VCaP (cell line): ENCODE measurements at regions not wholly inside any gene's neighbourhood (a gene's known extent, or its start where the extent isn't known, plus 50 kb on each side); places are given as distances from the start of the nearest gene placed in this dataset.

Experiments used
- H3K27ac ChIP-seq: fragments of 450-650 bp; 2 replicates; pipeline ENCODE4 v1.5.1; 2017
- TF ChIP-seq, protein P1 (sequence below): fragments of 450-650 bp; conservative IDR thresholded peaks from 2 replicates; pipeline ENCODE4 v1.5.1; 2017; ENCODE audit warnings: mild to moderate bottlenecking, moderate library complexity

DNA sequence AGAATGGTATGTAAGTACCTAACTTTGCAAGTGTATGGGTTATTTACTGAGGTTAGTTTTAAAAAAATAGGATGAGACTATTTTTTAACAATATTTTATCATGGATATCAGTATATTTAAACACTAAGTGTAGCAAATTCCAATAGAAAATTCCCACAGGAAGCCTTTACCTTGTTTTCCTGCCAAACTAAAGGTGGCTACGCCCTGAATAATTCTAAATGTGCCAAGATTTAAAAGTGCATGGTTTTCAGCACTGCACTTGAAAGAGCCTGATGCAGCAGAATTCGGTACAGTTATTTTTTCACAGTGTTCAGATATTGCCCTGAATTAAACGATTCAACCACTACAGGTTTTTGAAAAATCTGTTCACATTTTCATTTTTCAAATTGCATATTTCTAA is 1622.8 kb upstream of the B3GALT2 start:
- TF ChIP-seq, protein P1, sequence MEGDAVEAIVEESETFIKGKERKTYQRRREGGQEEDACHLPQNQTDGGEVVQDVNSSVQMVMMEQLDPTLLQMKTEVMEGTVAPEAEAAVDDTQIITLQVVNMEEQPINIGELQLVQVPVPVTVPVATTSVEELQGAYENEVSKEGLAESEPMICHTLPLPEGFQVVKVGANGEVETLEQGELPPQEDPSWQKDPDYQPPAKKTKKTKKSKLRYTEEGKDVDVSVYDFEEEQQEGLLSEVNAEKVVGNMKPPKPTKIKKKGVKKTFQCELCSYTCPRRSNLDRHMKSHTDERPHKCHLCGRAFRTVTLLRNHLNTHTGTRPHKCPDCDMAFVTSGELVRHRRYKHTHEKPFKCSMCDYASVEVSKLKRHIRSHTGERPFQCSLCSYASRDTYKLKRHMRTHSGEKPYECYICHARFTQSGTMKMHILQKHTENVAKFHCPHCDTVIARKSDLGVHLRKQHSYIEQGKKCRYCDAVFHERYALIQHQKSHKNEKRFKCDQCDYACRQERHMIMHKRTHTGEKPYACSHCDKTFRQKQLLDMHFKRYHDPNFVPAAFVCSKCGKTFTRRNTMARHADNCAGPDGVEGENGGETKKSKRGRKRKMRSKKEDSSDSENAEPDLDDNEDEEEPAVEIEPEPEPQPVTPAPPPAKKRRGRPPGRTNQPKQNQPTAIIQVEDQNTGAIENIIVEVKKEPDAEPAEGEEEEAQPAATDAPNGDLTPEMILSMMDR = no peak

DNA sequence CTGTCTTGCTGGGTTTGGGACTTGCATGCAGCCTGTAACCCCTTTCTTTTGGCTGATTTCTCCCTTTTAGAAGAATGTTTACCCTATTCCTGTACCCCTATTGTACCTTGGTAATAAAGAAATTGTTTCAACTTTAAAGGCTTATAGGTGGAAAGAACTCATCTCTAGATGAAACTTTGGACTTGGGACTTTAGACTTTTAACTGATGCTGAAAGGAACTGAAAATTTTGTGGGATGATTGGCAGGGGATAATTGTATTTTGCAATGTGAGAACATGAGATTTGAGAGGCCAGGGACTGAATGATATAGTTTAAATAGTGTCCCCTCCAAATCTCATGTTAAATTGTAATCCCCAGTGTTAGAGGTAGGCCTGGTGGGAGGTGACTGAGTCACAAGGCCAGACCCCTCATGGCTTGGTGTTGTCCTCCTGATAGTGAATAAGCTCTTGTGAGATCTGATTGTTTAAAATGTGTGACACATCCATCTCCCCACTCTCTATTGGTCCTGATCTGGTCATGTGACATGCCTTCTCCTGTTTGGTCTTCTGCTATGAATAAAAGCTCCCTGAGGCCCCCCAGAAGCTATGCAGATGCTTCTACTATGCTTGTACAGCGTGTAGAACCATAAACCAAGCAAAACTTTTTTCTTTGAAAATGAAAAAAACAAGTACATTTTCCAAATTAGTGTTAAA is 1621.3 kb upstream of the B3GALT2 start:
- TF ChIP-seq, protein P1 = no peak
- H3K27ac ChIP-seq = no peak overlapping the region

More for the DNA sequence above, 1622.8 kb upstream of the B3GALT2 start:
- H3K27ac ChIP-seq = no peak overlapping the region

DNA sequence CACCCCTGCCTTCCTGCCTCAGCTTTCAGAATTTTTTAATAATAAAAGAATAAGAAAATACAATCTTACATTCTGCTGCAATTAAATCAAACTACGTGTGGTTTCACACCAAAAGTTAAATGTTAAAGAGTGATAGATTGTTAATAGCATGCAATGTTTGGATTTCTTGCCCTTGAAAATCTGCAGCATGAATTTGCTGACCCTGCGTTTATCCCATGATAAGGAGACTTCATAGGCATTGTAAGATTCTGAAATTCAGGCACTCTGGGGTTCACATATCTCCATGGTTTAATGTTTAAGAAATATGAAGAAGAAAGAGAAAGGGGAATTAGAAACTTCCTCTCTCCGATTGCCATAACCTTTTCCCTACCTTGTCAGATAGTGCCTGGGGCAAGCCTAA is 1616.2 kb upstream of the B3GALT2 start:
- TF ChIP-seq, protein P1 = no peak
- no peak overlapping the region for H3K27ac ChIP-seq

DNA sequence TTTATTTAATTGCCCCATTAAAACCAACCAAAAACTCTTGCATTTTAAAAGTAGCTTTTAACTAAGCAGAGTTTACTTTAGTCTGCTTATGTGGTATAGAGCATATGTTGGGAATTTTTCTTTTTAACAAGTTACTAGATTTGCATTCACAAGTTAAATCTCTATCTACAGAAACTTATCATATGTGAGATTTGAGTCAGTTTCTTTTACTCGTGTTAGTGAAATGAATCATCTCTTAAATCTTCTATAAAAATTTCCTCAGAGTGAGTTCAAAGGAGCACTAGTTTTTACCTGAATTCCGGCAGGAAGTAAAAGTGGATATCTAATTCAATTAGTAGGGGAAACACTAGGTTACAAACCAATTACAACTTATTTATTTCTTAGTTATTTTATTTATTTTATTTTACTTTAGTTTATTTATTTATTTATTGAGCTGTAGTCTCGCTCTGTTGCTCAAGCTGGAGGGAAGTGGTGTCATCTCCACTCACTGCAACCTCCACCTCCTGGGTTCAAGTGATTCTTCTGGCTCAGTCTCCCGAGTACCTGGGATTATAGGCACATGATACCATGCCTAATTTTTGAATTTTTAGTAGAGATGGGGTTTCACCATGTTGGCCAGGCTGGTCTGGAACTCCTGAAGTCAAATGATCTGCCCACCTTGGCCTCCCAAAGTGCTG is 1609.6 kb upstream of the B3GALT2 start:
- no peak overlapping the region for H3K27ac ChIP-seq
- TF ChIP-seq, protein P1 = no peak

DNA sequence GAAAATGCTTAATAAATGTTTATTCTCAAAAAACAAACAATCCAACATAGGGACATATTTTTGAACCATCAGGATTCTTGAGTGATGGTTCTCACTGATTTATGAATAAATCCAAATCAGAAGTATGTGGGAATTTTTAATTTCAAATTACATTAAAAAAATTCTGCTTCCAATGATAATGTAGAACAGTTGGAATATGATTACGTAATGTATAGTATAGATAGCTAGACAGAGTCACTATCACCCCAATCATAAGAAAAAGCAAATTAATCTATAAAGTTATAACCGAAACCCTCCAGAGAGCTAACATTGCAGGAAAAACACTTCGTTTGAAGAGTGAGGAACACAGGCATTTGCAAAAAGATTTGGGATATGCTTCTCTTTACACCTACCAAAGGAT is 1600.6 kb upstream of the B3GALT2 start:
- TF ChIP-seq, protein P1 = no peak
- H3K27ac ChIP-seq = no peak overlapping the region

DNA sequence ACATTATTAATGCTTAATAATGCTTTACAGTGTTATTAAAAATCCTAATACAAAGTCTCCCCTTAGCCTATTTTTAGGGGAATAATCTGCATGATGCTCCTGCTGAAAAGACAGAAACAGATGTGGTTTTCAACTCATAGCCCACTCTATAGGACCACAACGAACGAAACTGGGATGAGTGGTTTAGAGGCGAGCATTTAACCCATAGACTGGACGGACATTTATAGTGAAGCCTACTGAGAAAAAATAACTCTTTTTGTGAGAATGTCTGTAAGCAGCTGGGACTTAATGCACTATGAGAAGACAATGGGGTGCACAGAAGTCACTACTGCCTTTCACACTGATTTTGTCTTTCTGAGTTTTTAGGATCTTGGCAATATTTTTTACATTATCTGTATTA is 1599.6 kb upstream of the B3GALT2 start:
- TF ChIP-seq, protein P1 = no peak
- no peak overlapping the region for H3K27ac ChIP-seq

DNA sequence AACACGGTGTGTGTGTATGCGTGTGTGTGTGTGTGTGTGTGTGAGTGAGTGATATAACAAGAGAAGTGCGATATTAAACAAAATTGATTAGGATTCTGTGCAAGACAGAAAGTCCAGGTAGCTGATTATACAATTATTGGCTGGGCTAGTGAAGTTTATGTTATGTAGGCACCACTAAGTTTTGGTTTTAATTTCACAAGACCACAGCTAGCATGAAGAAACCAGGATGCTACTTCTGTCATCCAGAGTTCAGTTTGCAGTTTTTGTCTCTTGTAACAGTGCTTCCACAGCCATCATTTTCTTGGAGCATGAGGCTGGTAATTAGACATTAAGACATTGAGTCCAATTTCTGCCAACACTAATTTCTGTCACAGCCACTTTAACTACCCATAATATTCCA is 1590.2 kb upstream of the B3GALT2 start:
- TF ChIP-seq, protein P1 = no peak
- H3K27ac ChIP-seq = no peak overlapping the region
